GM12892 (cell line): ENCODE measurements at regions not wholly inside any gene's neighbourhood (a gene's known extent, or its start where the extent isn't known, plus 50 kb on each side); places are given as distances from the start of the nearest gene placed in this dataset.

ENCODE experiments used
- POLR2A ChIP-seq: IDR thresholded peaks from 2 replicates; pipeline ENCODE4 v1.6.1; 2011; ENCODE audit warnings: low read depth, low read length, control low read depth
- POLR2AphosphoS5 ChIP-seq: IDR thresholded peaks from 2 replicates; pipeline ENCODE4 v1.6.1; 2011; ENCODE audit warnings: low read depth, low read length, control low read depth
- TAF1 ChIP-seq: IDR thresholded peaks from 2 replicates; pipeline ENCODE4 v1.6.1; 2011; ENCODE audit warnings: low read depth, mild to moderate bottlenecking, control low read depth, low read length, borderline replicate concordance

GRCh38 chr1:175871647-175872046 is 128.3 kb upstream of the TNR start:
- TF ChIP-seq POLR2A (no peak), POLR2AphosphoS5 (no peak), TAF1 (no peak)
